ENCODE measurements at regions not wholly inside any gene's neighbourhood (a gene's known extent, or its start where the extent isn't known, plus 50 kb on each side); places are given as distances from the start of the nearest gene placed in this dataset.
A peak's percentile ranks its signal among the peaks of the same experiment; 100 is the strongest.

DNA sequence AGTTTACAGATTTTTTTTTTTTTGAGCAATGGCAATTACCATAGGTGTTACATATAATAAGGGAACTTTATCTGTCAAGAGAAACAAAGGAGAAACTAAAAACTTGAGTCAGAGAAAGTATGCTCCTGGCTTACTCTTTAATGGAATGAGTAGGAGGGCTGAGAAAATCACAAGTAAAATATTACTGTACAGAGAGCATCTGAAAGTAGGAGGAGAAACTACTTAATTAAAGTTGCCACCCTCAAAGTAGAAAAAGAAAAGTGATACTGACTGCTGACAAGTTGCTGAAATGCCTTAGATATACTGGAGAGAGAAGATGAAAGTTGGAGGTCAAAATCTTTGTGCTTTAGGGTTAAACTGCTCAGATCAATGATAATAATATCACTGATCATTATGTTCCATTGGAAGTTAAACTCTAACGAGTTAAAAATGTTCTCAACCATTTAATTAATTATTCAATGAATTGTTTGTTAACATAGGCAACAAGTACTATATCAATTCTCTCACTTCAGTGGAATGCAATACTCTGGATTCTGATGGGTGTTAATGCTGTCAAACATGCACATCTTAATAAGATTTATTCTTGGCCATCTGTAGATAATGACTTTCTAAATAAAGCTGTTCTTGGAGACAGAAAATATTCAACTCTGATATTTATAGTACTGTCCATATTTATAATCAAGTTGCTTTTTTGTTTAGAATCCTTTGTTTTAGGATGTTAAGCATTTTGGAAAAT lies 61.2 kb upstream of the CAMK2D start:
- Histone ChIP-seq H3K27ac (no peak overlapping the region), H3K27me3 (ENCODE audit: low read depth) (no peaks in the 10 kb centered on the region), H3K4me1 (no peaks in the 10 kb centered on the region), H3K36me3 (no peaks in the 10 kb centered on the region), H3K4me3 (no peak overlapping the region), H3K9me3 (no peaks in the 10 kb centered on the region)
- ATAC-seq (no peak), DNase-seq (no peak)
- TF ChIP-seq, protein P1, sequence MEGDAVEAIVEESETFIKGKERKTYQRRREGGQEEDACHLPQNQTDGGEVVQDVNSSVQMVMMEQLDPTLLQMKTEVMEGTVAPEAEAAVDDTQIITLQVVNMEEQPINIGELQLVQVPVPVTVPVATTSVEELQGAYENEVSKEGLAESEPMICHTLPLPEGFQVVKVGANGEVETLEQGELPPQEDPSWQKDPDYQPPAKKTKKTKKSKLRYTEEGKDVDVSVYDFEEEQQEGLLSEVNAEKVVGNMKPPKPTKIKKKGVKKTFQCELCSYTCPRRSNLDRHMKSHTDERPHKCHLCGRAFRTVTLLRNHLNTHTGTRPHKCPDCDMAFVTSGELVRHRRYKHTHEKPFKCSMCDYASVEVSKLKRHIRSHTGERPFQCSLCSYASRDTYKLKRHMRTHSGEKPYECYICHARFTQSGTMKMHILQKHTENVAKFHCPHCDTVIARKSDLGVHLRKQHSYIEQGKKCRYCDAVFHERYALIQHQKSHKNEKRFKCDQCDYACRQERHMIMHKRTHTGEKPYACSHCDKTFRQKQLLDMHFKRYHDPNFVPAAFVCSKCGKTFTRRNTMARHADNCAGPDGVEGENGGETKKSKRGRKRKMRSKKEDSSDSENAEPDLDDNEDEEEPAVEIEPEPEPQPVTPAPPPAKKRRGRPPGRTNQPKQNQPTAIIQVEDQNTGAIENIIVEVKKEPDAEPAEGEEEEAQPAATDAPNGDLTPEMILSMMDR (IDR thresholded peaks at IDR 0.05): no peak
- intact Hi-C loops (cut with DNase I): no loop called here

GRCh38 chr4:113821856-113822255 lies 60.3 kb upstream of the CAMK2D start:
- intact Hi-C loops (cut with DNase I): no loop called here

GRCh38 chr4:113820108-113820507 lies 58.6 kb upstream of the CAMK2D start:
- H3K36me3 ChIP-seq: no peaks in the 10 kb centered on the region
- no peak overlapping the region for H3K27ac ChIP-seq
- TF ChIP-seq, protein P1 (IDR thresholded peaks at IDR 0.05): no peak
- H3K4me1 ChIP-seq: no peaks in the 10 kb centered on the region
- DNase-seq (no peak), ATAC-seq (no peak)
- H3K4me3 ChIP-seq: no peak overlapping the region
- intact Hi-C loops (cut with DNase I): no loop called here
- no peaks in the 10 kb centered on the region for H3K27me3 ChIP-seq (ENCODE audit: low read depth)
- H3K9me3 ChIP-seq: no peaks in the 10 kb centered on the region

More at GRCh38 chr4:113821856-113822255, 60.3 kb upstream of the CAMK2D start:
- Histone ChIP-seq H3K27me3 (ENCODE audit: low read depth) (no peaks in the 10 kb centered on the region), H3K9me3 (no peaks in the 10 kb centered on the region), H3K4me1 (no peaks in the 10 kb centered on the region), H3K27ac (no peak overlapping the region), H3K4me3 (no peak overlapping the region), H3K36me3 (no peaks in the 10 kb centered on the region)
- TF ChIP-seq, protein P1 (IDR thresholded peaks at IDR 0.05): no peak
- ATAC-seq (no peak), DNase-seq (no peak)

DNA sequence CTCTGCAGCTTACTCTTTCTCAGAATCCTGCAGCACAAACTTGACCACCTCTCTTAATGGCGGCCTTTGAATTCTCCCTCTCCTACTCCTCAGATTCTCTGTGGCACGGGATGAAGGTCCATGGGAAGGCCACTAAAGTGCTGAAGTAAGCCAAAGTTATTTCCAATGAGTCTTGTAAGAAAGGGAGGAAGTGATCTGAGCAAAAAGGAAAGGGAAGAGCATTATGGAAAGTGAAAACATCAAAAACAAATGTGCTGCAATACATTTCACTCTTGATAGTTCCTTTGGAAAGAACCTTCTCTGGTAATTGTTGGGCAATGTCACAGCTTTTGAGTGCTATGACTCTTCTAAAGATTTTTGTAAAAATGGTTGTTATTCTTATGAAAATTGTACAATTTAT lies 54.3 kb upstream of the CAMK2D start:
- ATAC-seq (peak in 1 of 2 donors; percentile 18), DNase-seq (no peak)
- Histone ChIP-seq H3K36me3 (no peaks in the 10 kb centered on the region), H3K27me3 (ENCODE audit: low read depth) (no peaks in the 10 kb centered on the region), H3K27ac (no peak overlapping the region), H3K9me3 (no peaks in the 10 kb centered on the region), H3K4me1 (no peaks in the 10 kb centered on the region), H3K4me3 (no peak overlapping the region)
- intact Hi-C loops (cut with DNase I): no loop called here
- TF ChIP-seq, protein P1 (IDR thresholded peaks at IDR 0.05): no peak

DNA sequence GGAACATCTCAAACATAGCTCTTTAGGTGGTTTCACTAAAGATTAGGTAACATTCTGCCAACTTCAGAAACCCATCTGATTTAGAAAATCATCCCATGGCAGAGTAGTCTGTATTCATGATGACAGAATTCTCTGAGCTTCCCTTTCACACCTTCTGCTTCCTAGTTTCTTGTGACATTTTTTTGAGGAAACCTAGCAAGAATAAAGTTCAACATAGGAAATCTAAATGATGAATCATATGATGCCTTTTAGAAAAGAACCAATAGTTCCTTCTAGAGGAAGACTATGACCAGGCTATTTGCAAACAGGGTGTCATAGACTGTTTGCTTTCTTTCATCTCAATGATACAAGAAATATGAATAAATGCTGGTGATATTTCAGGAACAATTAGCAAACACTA lies 49.8 kb upstream of the CAMK2D start:
- Histone ChIP-seq H3K36me3 (no peaks in the 10 kb centered on the region), H3K4me3 (no peak overlapping the region), H3K9me3 (no peaks in the 10 kb centered on the region), H3K4me1 (no peaks in the 10 kb centered on the region), H3K27me3 (ENCODE audit: low read depth) (no peaks in the 10 kb centered on the region), H3K27ac (no peak overlapping the region)
- TF ChIP-seq, protein P1 (IDR thresholded peaks at IDR 0.05): no peak
- ATAC-seq (peak; percentile 35 to 44), DNase-seq (no peak)
- intact Hi-C loops (cut with DNase I): no loop called here
